ENCODE measurements at regions not wholly inside any gene's neighbourhood (a gene's known extent, or its start where the extent isn't known, plus 50 kb on each side); places are given as distances from the start of the nearest gene placed in this dataset.
"Not testable (repeated sequence)": the region's sequence is repeated elsewhere in the genome, so short reads cannot be mapped to it uniquely, and the experiment has no call there.

DNA sequence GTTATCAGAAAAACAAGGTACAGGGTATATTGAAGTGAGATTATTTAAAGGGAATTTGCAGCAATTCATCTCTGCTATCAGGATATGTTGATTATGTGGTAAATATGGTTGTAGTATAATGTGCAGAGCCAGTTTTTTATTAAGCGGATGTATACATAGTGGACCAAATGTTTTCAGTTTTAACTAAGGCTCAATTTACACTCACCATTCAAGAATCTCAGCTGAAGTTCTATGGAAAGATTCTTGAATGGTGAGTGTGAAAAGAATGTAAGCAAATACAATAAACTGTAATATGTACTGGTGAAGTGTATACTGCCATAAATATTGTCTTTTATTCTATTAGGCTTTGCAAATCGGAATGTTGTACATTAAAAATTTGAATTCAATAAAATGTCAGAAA lies 895.9 kb upstream of the CDH10 start:
- H3K36me3 ChIP-seq (ENCODE audit: control insufficient read depth in 2 of 2, insufficient read depth in 2 of 2, low read length in 2 of 2), result no peaks in the 10 kb centered on the region
- no peak overlapping the region for H3K4me3 ChIP-seq (ENCODE audit: low read length in 2 of 2)
- H3K4me1 ChIP-seq (ENCODE audit: control insufficient read depth in 2 of 2, insufficient read depth in 2 of 2, low read length in 2 of 2), result no peaks in the 10 kb centered on the region
- no peak overlapping the region for H3K9ac ChIP-seq (ENCODE audit: low read depth in 1 of 2, low read length in 2 of 2)
- no peak overlapping the region for H3K27ac ChIP-seq (ENCODE audit: low read depth in 2 of 2, low read length in 2 of 2)
- H3K9me3 ChIP-seq (ENCODE audit: control insufficient read depth in 2 of 2, low read length in 2 of 2), result no peaks in the 10 kb centered on the region
- H3K27me3 ChIP-seq (ENCODE audit: control insufficient read depth in 2 of 2, insufficient read depth in 2 of 2, low read length in 2 of 2), result no peaks in the 10 kb centered on the region

DNA sequence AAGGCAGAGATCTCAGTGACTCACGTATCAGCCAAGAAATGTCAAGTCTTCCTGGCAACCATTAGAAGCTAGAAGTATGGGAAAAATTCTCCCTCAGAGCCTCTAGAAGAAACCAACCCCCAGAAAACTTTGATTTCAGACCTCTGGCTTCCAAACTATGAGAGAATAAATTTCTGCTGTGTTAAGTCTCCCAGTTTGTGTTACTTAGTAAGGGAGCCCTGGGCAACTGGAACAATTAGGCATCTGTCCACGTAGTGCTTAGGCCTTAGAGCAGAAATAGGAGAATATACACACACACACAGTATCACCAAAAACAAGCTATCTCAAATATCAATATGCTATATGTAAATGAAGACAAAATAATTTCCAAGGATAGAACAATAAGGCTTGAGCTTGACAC lies 894.8 kb upstream of the CDH10 start:
- Histone ChIP-seq H3K27me3 (ENCODE audit: control insufficient read depth in 2 of 2, insufficient read depth in 2 of 2, low read length in 2 of 2) (no peaks in the 10 kb centered on the region), H3K9me3 (ENCODE audit: control insufficient read depth in 2 of 2, low read length in 2 of 2) (no peaks in the 10 kb centered on the region), H3K36me3 (ENCODE audit: control insufficient read depth in 2 of 2, insufficient read depth in 2 of 2, low read length in 2 of 2) (no peaks in the 10 kb centered on the region), H3K27ac (ENCODE audit: low read depth in 2 of 2, low read length in 2 of 2) (no peak overlapping the region), H3K9ac (ENCODE audit: low read depth in 1 of 2, low read length in 2 of 2) (no peak overlapping the region), H3K4me3 (ENCODE audit: low read length in 2 of 2) (no peak overlapping the region), H3K4me1 (ENCODE audit: control insufficient read depth in 2 of 2, insufficient read depth in 2 of 2, low read length in 2 of 2) (no peaks in the 10 kb centered on the region)

- not testable (repeated sequence) for H3K4me1 ChIP-seq (ENCODE audit: control insufficient read depth in 2 of 2, insufficient read depth in 2 of 2, low read length in 2 of 2); H3K27me3 ChIP-seq (ENCODE audit: control insufficient read depth in 2 of 2, insufficient read depth in 2 of 2, low read length in 2 of 2); H3K4me3 ChIP-seq (ENCODE audit: low read length in 2 of 2); H3K9ac ChIP-seq (ENCODE audit: low read depth in 1 of 2, low read length in 2 of 2); H3K9me3 ChIP-seq (ENCODE audit: control insufficient read depth in 2 of 2, low read length in 2 of 2); H3K36me3 ChIP-seq (ENCODE audit: control insufficient read depth in 2 of 2, insufficient read depth in 2 of 2, low read length in 2 of 2); H3K27ac ChIP-seq (ENCODE audit: low read depth in 2 of 2, low read length in 2 of 2)
Measured at GRCh38 chr5:25536461-25536860, 891.7 kb upstream of the CDH10 start.

GRCh38 chr5:25516141-25516540 lies 871.4 kb upstream of the CDH10 start:
- Histone ChIP-seq H3K4me3 (ENCODE audit: low read length in 2 of 2) (no peak overlapping the region), H3K27me3 (ENCODE audit: control insufficient read depth in 2 of 2, insufficient read depth in 2 of 2, low read length in 2 of 2) (no peaks in the 10 kb centered on the region), H3K4me1 (ENCODE audit: control insufficient read depth in 2 of 2, insufficient read depth in 2 of 2, low read length in 2 of 2) (no peaks in the 10 kb centered on the region), H3K9ac (ENCODE audit: low read depth in 1 of 2, low read length in 2 of 2) (no peak overlapping the region), H3K36me3 (ENCODE audit: control insufficient read depth in 2 of 2, insufficient read depth in 2 of 2, low read length in 2 of 2) (no peaks in the 10 kb centered on the region), H3K9me3 (ENCODE audit: control insufficient read depth in 2 of 2, low read length in 2 of 2) (no peaks in the 10 kb centered on the region), H3K27ac (ENCODE audit: low read depth in 2 of 2, low read length in 2 of 2) (no peak overlapping the region)

GRCh38 chr5:25515525-25515924 lies 870.7 kb upstream of the CDH10 start:
- no peaks in the 10 kb centered on the region for H3K9me3 ChIP-seq (ENCODE audit: control insufficient read depth in 2 of 2, low read length in 2 of 2)
- no peaks in the 10 kb centered on the region for H3K4me1 ChIP-seq (ENCODE audit: control insufficient read depth in 2 of 2, insufficient read depth in 2 of 2, low read length in 2 of 2)
- H3K9ac ChIP-seq (ENCODE audit: low read depth in 1 of 2, low read length in 2 of 2), result no peak overlapping the region
- H3K4me3 ChIP-seq (ENCODE audit: low read length in 2 of 2), result no peak overlapping the region
- H3K36me3 ChIP-seq (ENCODE audit: control insufficient read depth in 2 of 2, insufficient read depth in 2 of 2, low read length in 2 of 2), result no peaks in the 10 kb centered on the region
- no peaks in the 10 kb centered on the region for H3K27me3 ChIP-seq (ENCODE audit: control insufficient read depth in 2 of 2, insufficient read depth in 2 of 2, low read length in 2 of 2)
- H3K27ac ChIP-seq (ENCODE audit: low read depth in 2 of 2, low read length in 2 of 2), result no peak overlapping the region

GRCh38 chr5:25510692-25511091 lies 865.9 kb upstream of the CDH10 start:
- H3K9ac ChIP-seq (ENCODE audit: low read depth in 1 of 2, low read length in 2 of 2); H3K4me1 ChIP-seq (ENCODE audit: control insufficient read depth in 2 of 2, insufficient read depth in 2 of 2, low read length in 2 of 2); H3K27me3 ChIP-seq (ENCODE audit: control insufficient read depth in 2 of 2, insufficient read depth in 2 of 2, low read length in 2 of 2); H3K4me3 ChIP-seq (ENCODE audit: low read length in 2 of 2); H3K36me3 ChIP-seq (ENCODE audit: control insufficient read depth in 2 of 2, insufficient read depth in 2 of 2, low read length in 2 of 2); H3K27ac ChIP-seq (ENCODE audit: low read depth in 2 of 2, low read length in 2 of 2); H3K9me3 ChIP-seq (ENCODE audit: control insufficient read depth in 2 of 2, low read length in 2 of 2): not testable (repeated sequence)

GRCh38 chr5:25508011-25508410 lies 863.2 kb upstream of the CDH10 start:
- not testable (repeated sequence) for H3K27me3 ChIP-seq (ENCODE audit: control insufficient read depth in 2 of 2, insufficient read depth in 2 of 2, low read length in 2 of 2); H3K9me3 ChIP-seq (ENCODE audit: control insufficient read depth in 2 of 2, low read length in 2 of 2); H3K27ac ChIP-seq (ENCODE audit: low read depth in 2 of 2, low read length in 2 of 2); H3K9ac ChIP-seq (ENCODE audit: low read depth in 1 of 2, low read length in 2 of 2); H3K36me3 ChIP-seq (ENCODE audit: control insufficient read depth in 2 of 2, insufficient read depth in 2 of 2, low read length in 2 of 2); H3K4me1 ChIP-seq (ENCODE audit: control insufficient read depth in 2 of 2, insufficient read depth in 2 of 2, low read length in 2 of 2); H3K4me3 ChIP-seq (ENCODE audit: low read length in 2 of 2)

GRCh38 chr5:25500635-25501034 lies 855.9 kb upstream of the CDH10 start:
- Histone ChIP-seq H3K27ac (ENCODE audit: low read depth in 2 of 2, low read length in 2 of 2) (no peak overlapping the region), H3K4me1 (ENCODE audit: control insufficient read depth in 2 of 2, insufficient read depth in 2 of 2, low read length in 2 of 2) (no peaks in the 10 kb centered on the region), H3K9ac (ENCODE audit: low read depth in 1 of 2, low read length in 2 of 2) (no peak overlapping the region), H3K27me3 (ENCODE audit: control insufficient read depth in 2 of 2, insufficient read depth in 2 of 2, low read length in 2 of 2) (no peaks in the 10 kb centered on the region), H3K36me3 (ENCODE audit: control insufficient read depth in 2 of 2, insufficient read depth in 2 of 2, low read length in 2 of 2) (no peaks in the 10 kb centered on the region), H3K9me3 (ENCODE audit: control insufficient read depth in 2 of 2, low read length in 2 of 2) (no peaks in the 10 kb centered on the region), H3K4me3 (ENCODE audit: low read length in 2 of 2) (no peak overlapping the region)

- Histone ChIP-seq H3K9ac (ENCODE audit: low read depth in 1 of 2, low read length in 2 of 2) (no peak overlapping the region), H3K4me1 (ENCODE audit: control insufficient read depth in 2 of 2, insufficient read depth in 2 of 2, low read length in 2 of 2) (no peaks in the 10 kb centered on the region), H3K36me3 (ENCODE audit: control insufficient read depth in 2 of 2, insufficient read depth in 2 of 2, low read length in 2 of 2) (no peaks in the 10 kb centered on the region), H3K4me3 (ENCODE audit: low read length in 2 of 2) (no peak overlapping the region), H3K27ac (ENCODE audit: low read depth in 2 of 2, low read length in 2 of 2) (no peak overlapping the region), H3K27me3 (ENCODE audit: control insufficient read depth in 2 of 2, insufficient read depth in 2 of 2, low read length in 2 of 2) (no peaks in the 10 kb centered on the region), H3K9me3 (ENCODE audit: control insufficient read depth in 2 of 2, low read length in 2 of 2) (peaks cover 0 to 3% of the 10 kb centered on the region in 2 donors)
Measured at GRCh38 chr5:25489834-25490538, 845.2 kb upstream of the CDH10 start.

DNA sequence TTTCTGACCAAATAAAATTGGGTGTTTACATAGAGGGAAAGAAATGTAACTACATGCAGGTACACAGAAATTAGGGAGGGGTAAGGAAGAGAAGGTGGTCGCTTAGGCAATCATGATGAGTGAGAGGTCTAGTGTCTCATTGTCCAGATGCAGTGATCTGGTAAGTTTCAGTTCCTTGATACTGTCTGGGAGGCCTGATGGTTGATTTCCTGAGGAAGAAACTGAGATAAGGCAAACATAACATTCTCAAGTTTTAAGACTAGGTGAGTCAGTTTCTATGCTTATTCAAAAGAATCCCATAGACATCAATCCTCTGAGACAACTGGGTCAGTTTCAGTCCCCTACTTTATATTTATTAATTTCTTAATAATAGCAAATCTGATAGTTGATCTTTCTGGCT lies 843.3 kb upstream of the CDH10 start:
- H3K9ac ChIP-seq (ENCODE audit: low read depth in 1 of 2, low read length in 2 of 2), result no peak overlapping the region
- H3K9me3 ChIP-seq (ENCODE audit: control insufficient read depth in 2 of 2, low read length in 2 of 2), result peaks cover 0 to 3% of the 10 kb centered on the region in 2 donors
- H3K27me3 ChIP-seq (ENCODE audit: control insufficient read depth in 2 of 2, insufficient read depth in 2 of 2, low read length in 2 of 2), result no peaks in the 10 kb centered on the region
- no peaks in the 10 kb centered on the region for H3K4me1 ChIP-seq (ENCODE audit: control insufficient read depth in 2 of 2, insufficient read depth in 2 of 2, low read length in 2 of 2)
- no peak overlapping the region for H3K4me3 ChIP-seq (ENCODE audit: low read length in 2 of 2)
- H3K27ac ChIP-seq (ENCODE audit: low read depth in 2 of 2, low read length in 2 of 2), result no peak overlapping the region
- no peaks in the 10 kb centered on the region for H3K36me3 ChIP-seq (ENCODE audit: control insufficient read depth in 2 of 2, insufficient read depth in 2 of 2, low read length in 2 of 2)

GRCh38 chr5:25484391-25484790 lies 839.6 kb upstream of the CDH10 start:
- Histone ChIP-seq H3K9me3 (ENCODE audit: control insufficient read depth in 2 of 2, low read length in 2 of 2) (peaks cover 0 to 3% of the 10 kb centered on the region in 2 donors), H3K4me3 (ENCODE audit: low read length in 2 of 2) (no peak overlapping the region), H3K27ac (ENCODE audit: low read depth in 2 of 2, low read length in 2 of 2) (no peak overlapping the region), H3K9ac (ENCODE audit: low read depth in 1 of 2, low read length in 2 of 2) (no peak overlapping the region), H3K27me3 (ENCODE audit: control insufficient read depth in 2 of 2, insufficient read depth in 2 of 2, low read length in 2 of 2) (no peaks in the 10 kb centered on the region), H3K36me3 (ENCODE audit: control insufficient read depth in 2 of 2, insufficient read depth in 2 of 2, low read length in 2 of 2) (no peaks in the 10 kb centered on the region), H3K4me1 (ENCODE audit: control insufficient read depth in 2 of 2, insufficient read depth in 2 of 2, low read length in 2 of 2) (no peaks in the 10 kb centered on the region)
